ENCODE measurements at regions not wholly inside any gene's neighbourhood (a gene's known extent, or its start where the extent isn't known, plus 50 kb on each side); places are given as distances from the start of the nearest gene placed in this dataset.

- TF ChIP-seq POLR2A (IDR thresholded peaks at IDR 0.05; ENCODE audit: low read depth, low read length) = no peak
- TF ChIP-seq MAZ (IDR thresholded peaks at IDR 0.05; ENCODE audit: borderline replicate concordance, low read depth, low read length) = no peak
- TF ChIP-seq CTCF (conservative IDR thresholded peaks at IDR 0.05; ENCODE audit: low read depth, low read length) = no peak
- TF ChIP-seq RCOR1 (IDR thresholded peaks at IDR 0.05; ENCODE audit: insufficient replicate concordance, low read length) = no peak
- TF ChIP-seq MXI1 (IDR thresholded peaks at IDR 0.05; ENCODE audit: borderline replicate concordance, low read depth, low read length) = no peak
- TF ChIP-seq ELK1 (IDR thresholded peaks at IDR 0.05; ENCODE audit: borderline replicate concordance, low read depth, low read length) = no peak
- no peak for TF ChIP-seq RAD21 (IDR thresholded peaks at IDR 0.05; ENCODE audit: low read length)
- no peak for TF ChIP-seq CEBPB (IDR thresholded peaks at IDR 0.05; ENCODE audit: low read depth, low read length)
- no peak for TF ChIP-seq USF2 (IDR thresholded peaks at IDR 0.05; ENCODE audit: low read depth, low read length)
- TF ChIP-seq FOS (IDR thresholded peaks at IDR 0.05; ENCODE audit: low read depth, low read length) = no peak
- TF ChIP-seq MAFK (IDR thresholded peaks at IDR 0.05; ENCODE audit: low read depth, low read length) = no peak
- no peak for TF ChIP-seq BHLHE40 (IDR thresholded peaks at IDR 0.05; ENCODE audit: low read depth, low read length)
These were observed 108.8 kb upstream of the MCTP2 start for GRCh38 chr15:94122516-94122915.
